ENCODE measurements at regions not wholly inside any gene's neighbourhood (a gene's known extent, or its start where the extent isn't known, plus 50 kb on each side); places are given as distances from the start of the nearest gene placed in this dataset.
"Not testable (repeated sequence)": the region's sequence is repeated elsewhere in the genome, so short reads cannot be mapped to it uniquely, and the experiment has no call there.

- no peak for DNase-seq (ENCODE audit: low read depth, low spot score)
Measured at GRCh38 chr5:144004146-144004545, 166.3 kb downstream of the YIPF5 start.

GRCh38 chr5:144004751-144005150 lies 165.7 kb downstream of the YIPF5 start:
- DNase-seq (ENCODE audit: low read depth, low spot score), result no peak

GRCh38 chr5:144009116-144009515 lies 161.3 kb downstream of the YIPF5 start:
- DNase-seq (ENCODE audit: low read depth, low spot score), result no peak

GRCh38 chr5:144011388-144011787 lies 159.1 kb downstream of the YIPF5 start:
- DNase-seq (ENCODE audit: low read depth, low spot score), result peak; percentile 25

GRCh38 chr5:144013816-144014215 lies 156.6 kb downstream of the YIPF5 start:
- no peak for DNase-seq (ENCODE audit: low read depth, low spot score)

GRCh38 chr5:144015961-144016360 lies 154.5 kb downstream of the YIPF5 start:
- no peak for DNase-seq (ENCODE audit: low read depth, low spot score)

GRCh38 chr5:144017119-144017518 lies 153.3 kb downstream of the YIPF5 start:
- no peak for DNase-seq (ENCODE audit: low read depth, low spot score)

GRCh38 chr5:144017631-144018030 lies 152.8 kb downstream of the YIPF5 start:
- DNase-seq (ENCODE audit: low read depth, low spot score), result no peak

- DNase-seq (ENCODE audit: low read depth, low spot score), result no peak
Measured at GRCh38 chr5:144024090-144024489, 146.4 kb downstream of the YIPF5 start.

GRCh38 chr5:144024545-144024944 lies 145.9 kb downstream of the YIPF5 start:
- no peak for DNase-seq (ENCODE audit: low read depth, low spot score)

- no peak for DNase-seq (ENCODE audit: low read depth, low spot score)
Measured at GRCh38 chr5:144026286-144026685, 144.2 kb downstream of the YIPF5 start.

- DNase-seq (ENCODE audit: low read depth, low spot score), result no peak
Measured at GRCh38 chr5:144028058-144028457, 142.4 kb downstream of the YIPF5 start.

- no peak for DNase-seq (ENCODE audit: low read depth, low spot score)
Measured at GRCh38 chr5:144028636-144029035, 141.8 kb downstream of the YIPF5 start.

GRCh38 chr5:144030904-144031303 lies 139.6 kb downstream of the YIPF5 start:
- DNase-seq (ENCODE audit: low read depth, low spot score), result no peak

GRCh38 chr5:144032375-144032774 lies 138.1 kb downstream of the YIPF5 start:
- DNase-seq (ENCODE audit: low read depth, low spot score), result no peak

- no peak for DNase-seq (ENCODE audit: low read depth, low spot score)
Measured at GRCh38 chr5:144033486-144033885, 137.0 kb downstream of the YIPF5 start.

- no peak for DNase-seq (ENCODE audit: low read depth, low spot score)
Measured at GRCh38 chr5:144035046-144035740, 135.3 kb downstream of the YIPF5 start.

- DNase-seq (ENCODE audit: low read depth, low spot score), result no peak
Measured at GRCh38 chr5:144036476-144036875, 134.0 kb downstream of the YIPF5 start.

- no peak for DNase-seq (ENCODE audit: low read depth, low spot score)
Measured at GRCh38 chr5:144040615-144041305, 129.7 kb downstream of the YIPF5 start.

- DNase-seq (ENCODE audit: low read depth, low spot score), result peak; percentile 10
Measured at GRCh38 chr5:144042156-144042555, 128.3 kb downstream of the YIPF5 start.

GRCh38 chr5:144048259-144048856 lies 122.1 kb downstream of the YIPF5 start:
- DNase-seq (ENCODE audit: low read depth, low spot score), result peak; percentile 14

GRCh38 chr5:144055391-144055790 lies 115.1 kb downstream of the YIPF5 start:
- DNase-seq (ENCODE audit: low read depth, low spot score), result not testable (repeated sequence)

GRCh38 chr5:144060091-144060490 lies 110.4 kb downstream of the YIPF5 start:
- DNase-seq (ENCODE audit: low read depth, low spot score), result not testable (repeated sequence)

Measured in ELF-1 (cell line).